Ishikawa (cell line): ENCODE measurements at regions not wholly inside any gene's neighbourhood (a gene's known extent, or its start where the extent isn't known, plus 50 kb on each side); places are given as distances from the start of the nearest gene placed in this dataset.

Experiments used
- EGR1 ChIP-seq: IDR thresholded peaks from 2 replicates; pipeline ENCODE4 v1.6.1; 2012
- NFIC ChIP-seq: IDR thresholded peaks from 2 replicates; pipeline ENCODE4 v1.6.1; 2012
- RAD21 ChIP-seq: IDR thresholded peaks from 2 replicates; pipeline ENCODE4 v1.6.1; 2012; ENCODE audit warnings: low read depth
- REST ChIP-seq: IDR thresholded peaks from 2 replicates; pipeline ENCODE4 v1.6.1; 2012; ENCODE audit warnings: low read depth, mild to moderate bottlenecking
- TAF1 ChIP-seq: IDR thresholded peaks from 2 replicates; pipeline ENCODE4 v1.6.1; 2012; ENCODE audit warnings: low read depth, mild to moderate bottlenecking
- ZBTB7A ChIP-seq: IDR thresholded peaks from 2 replicates; pipeline ENCODE4 v1.6.1; 2012; ENCODE audit warnings: low read depth
- TF ChIP-seq, protein P1 (sequence below): IDR thresholded peaks from 2 replicates; pipeline ENCODE4 v1.6.1; 2012

DNA sequence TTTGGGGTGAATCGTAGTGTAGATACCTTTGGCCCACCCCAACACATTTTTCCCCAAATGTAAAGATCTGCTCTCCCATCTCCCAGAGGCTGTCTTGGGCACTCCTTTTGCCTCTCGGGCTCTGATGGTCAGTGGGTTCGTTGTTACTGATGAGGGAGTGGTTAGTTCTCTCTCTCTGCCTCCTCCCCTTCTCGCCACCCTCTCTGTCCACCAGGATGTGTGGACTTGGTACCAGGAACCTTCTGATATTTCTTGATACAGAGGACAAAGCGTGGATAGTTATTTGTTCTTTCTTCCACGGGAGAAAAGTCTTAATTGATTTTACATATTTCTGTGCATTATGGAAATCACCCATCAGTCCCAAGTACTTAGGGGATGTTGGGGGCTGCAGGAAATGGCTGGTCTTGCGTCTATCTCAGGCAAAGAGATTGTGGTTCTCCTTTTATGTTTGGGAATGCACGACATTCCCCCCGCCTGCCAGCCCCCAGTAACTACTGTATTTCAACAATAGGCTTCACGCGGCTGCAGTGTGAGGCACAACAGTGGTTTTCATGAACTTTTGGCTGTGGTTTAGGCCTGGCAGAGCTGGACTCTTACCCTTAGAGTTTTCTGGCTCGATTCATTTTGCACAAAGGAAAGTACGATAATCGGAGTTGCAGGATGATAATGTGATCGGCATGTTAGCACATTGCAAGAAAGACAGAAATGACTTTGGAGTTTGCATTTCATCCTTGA, 79.0 kb upstream of the ZNF536 start:
- no peak for TF ChIP-seq ZBTB7A
- no peak for TF ChIP-seq REST
- no peak for TF ChIP-seq RAD21
- TF ChIP-seq, protein P1, sequence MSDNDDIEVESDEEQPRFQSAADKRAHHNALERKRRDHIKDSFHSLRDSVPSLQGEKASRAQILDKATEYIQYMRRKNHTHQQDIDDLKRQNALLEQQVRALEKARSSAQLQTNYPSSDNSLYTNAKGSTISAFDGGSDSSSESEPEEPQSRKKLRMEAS = no peak
- no peak for TF ChIP-seq NFIC
- no peak for TF ChIP-seq EGR1
- TF ChIP-seq TAF1 = no peak
